ENCODE measurements at regions not wholly inside any gene's neighbourhood (a gene's known extent, or its start where the extent isn't known, plus 50 kb on each side); places are given as distances from the start of the nearest gene placed in this dataset.

GRCh38 chr20:52434453-52434852 lies 242.9 kb upstream of the ZFP64 start:
- TF ChIP-seq FOXA2 (IDR thresholded peaks at IDR 0.05) (no peak), HNF4G (IDR thresholded peaks at IDR 0.05) (no peak), RXRA (IDR thresholded peaks at IDR 0.05) (no peak), NR2F2 (IDR thresholded peaks at IDR 0.05) (no peak), GABPA (IDR thresholded peaks at IDR 0.05 in 1 of 2, conservative IDR thresholded peaks at IDR 0.05 in 1 of 2) (no peak), JUND (IDR thresholded peaks at IDR 0.05) (no peak), HNF4A (conservative IDR thresholded peaks at IDR 0.05) (no peak)
- 92% methylated on average over 5 of the region's 5 CpGs for WGBS
- Histone ChIP-seq H3K27me3 (ENCODE audit: control insufficient read depth in 4 of 4, insufficient read depth in 4 of 4, low read length in 3 of 4) (no peaks in the 10 kb centered on the region), H3K9me3 (ENCODE audit: control insufficient read depth in 4 of 4, low read length in 3 of 4) (no peaks in the 10 kb centered on the region), H3K27ac (ENCODE audit: low read depth in 1 of 2, low read length in 2 of 2) (no peak overlapping the region), H3K4me3 (ENCODE audit: low read depth in 1 of 3, low read length in 3 of 3) (no peak overlapping the region), H3K4me1 (ENCODE audit: control insufficient read depth in 4 of 4, insufficient read depth in 4 of 4, low read length in 3 of 4) (no peaks in the 10 kb centered on the region), H3K36me3 (ENCODE audit: control insufficient read depth in 4 of 4, insufficient read depth in 3 of 4, low read depth in 1 of 4, low read length in 3 of 4) (no peaks in the 10 kb centered on the region), H3K9ac (ENCODE audit: low read depth in 1 of 2, low read length in 2 of 2) (no peak overlapping the region)
- DNase-seq (ENCODE audit: low spot score) = no peak

- no peak for TF ChIP-seq ATF3 (IDR thresholded peaks at IDR 0.05)
- no peak for TF ChIP-seq RXRA (IDR thresholded peaks at IDR 0.05)
- TF ChIP-seq HNF4A (conservative IDR thresholded peaks at IDR 0.05) = no peak
- no peak for TF ChIP-seq SP1 (IDR thresholded peaks at IDR 0.05)
- TF ChIP-seq CTCF (IDR thresholded peaks at IDR 0.05; ENCODE audit: low read depth, low read length, missing input control) = no peak
- TF ChIP-seq NR2F2 (IDR thresholded peaks at IDR 0.05) = no peak
- Histone ChIP-seq H3K9me3 (ENCODE audit: control insufficient read depth in 4 of 4, low read length in 3 of 4) (no peaks in the 10 kb centered on the region), H3K4me3 (ENCODE audit: low read depth in 1 of 3, low read length in 3 of 3) (no peak overlapping the region), H3K4me1 (ENCODE audit: control insufficient read depth in 4 of 4, insufficient read depth in 4 of 4, low read length in 3 of 4) (no peaks in the 10 kb centered on the region), H3K36me3 (ENCODE audit: control insufficient read depth in 4 of 4, insufficient read depth in 3 of 4, low read depth in 1 of 4, low read length in 3 of 4) (no peaks in the 10 kb centered on the region), H3K9ac (ENCODE audit: low read depth in 1 of 2, low read length in 2 of 2) (no peak overlapping the region), H3K27me3 (ENCODE audit: control insufficient read depth in 4 of 4, insufficient read depth in 4 of 4, low read length in 3 of 4) (no peaks in the 10 kb centered on the region), H3K27ac (ENCODE audit: low read depth in 1 of 2, low read length in 2 of 2) (no peak overlapping the region)
- WGBS = 70% methylated on average over 2 of the region's 2 CpGs
- no peak for DNase-seq (ENCODE audit: low spot score)
These were observed 242.5 kb upstream of the ZFP64 start for GRCh38 chr20:52434041-52434425.

- WGBS = 64% methylated on average over 2 of the region's 2 CpGs
- no peak overlapping the region for H3K27ac ChIP-seq (ENCODE audit: low read depth in 1 of 2, low read length in 2 of 2)
These were observed 241.9 kb upstream of the ZFP64 start for GRCh38 chr20:52433326-52434040.

More at GRCh38 chr20:52433326-52434040, 241.9 kb upstream of the ZFP64 start:
- Histone ChIP-seq H3K4me3 (ENCODE audit: low read depth in 1 of 3, low read length in 3 of 3) (no peak overlapping the region), H3K36me3 (ENCODE audit: control insufficient read depth in 4 of 4, insufficient read depth in 3 of 4, low read depth in 1 of 4, low read length in 3 of 4) (no peaks in the 10 kb centered on the region), H3K27me3 (ENCODE audit: control insufficient read depth in 4 of 4, insufficient read depth in 4 of 4, low read length in 3 of 4) (no peaks in the 10 kb centered on the region), H3K4me1 (ENCODE audit: control insufficient read depth in 4 of 4, insufficient read depth in 4 of 4, low read length in 3 of 4) (no peaks in the 10 kb centered on the region), H3K9me3 (ENCODE audit: control insufficient read depth in 4 of 4, low read length in 3 of 4) (no peaks in the 10 kb centered on the region), H3K9ac (ENCODE audit: low read depth in 1 of 2, low read length in 2 of 2) (no peak overlapping the region)
- TF ChIP-seq HNF4G (IDR thresholded peaks at IDR 0.05) (no peak), CTCF (IDR thresholded peaks at IDR 0.05; ENCODE audit: low read depth, low read length, missing input control) (no peak), SP1 (IDR thresholded peaks at IDR 0.05) (peak; percentile 52), EGR1 (IDR thresholded peaks at IDR 0.05; ENCODE audit: low read depth in 2 of 2) (no peak), HNF4A (conservative IDR thresholded peaks at IDR 0.05) (peak; percentile 12 to 67), RXRA (IDR thresholded peaks at IDR 0.05) (no peak)
- no peak for DNase-seq (ENCODE audit: low spot score)
